Pancreas (tissue), 10 donors: ENCODE measurements at regions not wholly inside any gene's neighbourhood (a gene's known extent, or its start where the extent isn't known, plus 50 kb on each side); places are given as distances from the start of the nearest gene placed in this dataset.
A peak's percentile ranks its signal among the peaks of the same experiment; 100 is the strongest.

Experiments
- ATAC-seq, 4 donors: fragments of 200-7000 bp; cut with Tn5 transposase; one replicate each; pipeline versions ENCODE4 v1.8.0 to v1.9.1; 2020; ENCODE audit warnings: mild to moderate bottlenecking in 4 of 4, moderate library complexity in 4 of 4
- DNase-seq, 6 donors: peaks; one replicate each; pipeline ENCODE4 v3.0.0-alpha.2; 2020
- FAIRE-seq: peaks from 2 replicates; lab custom pipeline; 2012; peaks lifted over from hg19 to GRCh38; lab: Jason Lieb, UNC
- H3K27ac ChIP-seq, 4 donors: fragments of 200-600 bp; sonication (generic); 1 replicate in 3 of 4; 2 replicates in 1 of 4; pipeline versions ENCODE4 v1.5.0 to v1.8.0; 2020
- H3K27me3 ChIP-seq, 4 donors: fragments of 200-600 bp; one replicate each; pipeline ENCODE4 v1.8.0; 2021
- H3K36me3 ChIP-seq, 3 donors: fragments of 200-600 bp; sonication (generic) in 1 of 3; one replicate each; pipeline versions ENCODE4 v1.5.0 to v1.8.0; 2020 to 2021
- H3K4me1 ChIP-seq, 3 donors: fragments of 200-600 bp; one replicate each; pipeline ENCODE4 v1.8.0; 2021
- H3K4me3 ChIP-seq, 4 donors: fragments of 200-600 bp; sonication (generic) in 2 of 4; one replicate each; pipeline versions ENCODE4 v1.5.0 to v1.8.0; 2020 to 2021
- H3K9me3 ChIP-seq, 4 donors: fragments of 200-600 bp; one replicate each; pipeline ENCODE4 v1.8.0; 2021
- WGBS, 2 donors: extraction: QIAGEN DNeasy Blood & Tissue Kit; methylation state at CpG; one replicate each; pipeline ENCODE4 v1.1.7; 2013; 5-methylcytosine and 5-hydroxymethylcytosine counted together
- intact Hi-C, 3 donors: fragments of 100-400 bp; cut with DNase I; formaldehyde crosslinking; loops; one replicate each; pipeline versions ENCODE4 v1.11.1 to v1.14.2; 2022
- TF ChIP-seq, protein P1 (sequence below), 4 donors: fragments of 200-600 bp; sonication (generic) in 3 of 4; IDR thresholded peaks; one replicate each; pipeline versions ENCODE4 v1.5.0 to v1.8.0; 2021; ENCODE audit warnings: antibody characterized with exemption in 4 of 4
- donor health status: healthy with polysubstance abuse.
- donor health status: DM: no; HTN: no; CAD: no; lungs with moderate emphysema.
- donor health status: DM: no; HTN: no; CAD: no.
- donor health status: control.
- donor health status: control.
- donor health status: Bipolar disorder and iron deficiency.
- donor health status: DM: yes; HTN: yes; CAD: no.
- donor health status: DM: no; HTN: no; CAD: no.
- donor health status: DM: no; HTN: no; CAD: no.
- donor health status: DM: yes; HTN: yes; CAD: no.

DNA sequence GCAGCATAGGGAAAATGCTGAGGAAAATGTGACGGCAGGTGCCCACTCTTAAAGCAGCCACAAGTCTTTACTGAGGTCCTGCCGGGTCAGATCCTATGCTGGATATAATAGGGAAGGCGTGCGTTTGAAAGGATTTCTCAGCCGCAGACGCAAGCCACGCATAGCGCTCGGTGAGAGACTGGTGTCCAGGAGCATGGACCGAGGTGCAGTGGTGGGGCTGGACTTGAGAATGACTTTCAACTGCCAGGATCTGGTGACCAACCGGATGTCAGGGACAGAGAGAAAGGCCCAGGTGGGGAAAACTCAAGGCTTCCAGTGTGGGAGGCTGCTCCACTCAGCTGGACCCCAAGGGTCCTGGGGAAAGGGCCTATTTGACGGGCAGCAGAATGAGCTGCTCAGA lies 74.7 kb upstream of the INSIG1 start:
- DNase-seq = no peak
- 93 to 94% methylated on average over 12 of the region's 12 CpGs for WGBS, 2 donors
- FAIRE-seq = no peak
- intact Hi-C loops = no loop called here
- Histone ChIP-seq H3K27me3 (no peaks in the 10 kb centered on the region), H3K9me3 (no peaks in the 10 kb centered on the region), H3K27ac (peak overlapping the region in 3 of 4 donors; percentile 30 to 65 (median 44)), H3K4me3 (no peak overlapping the region), H3K36me3 (no peaks in the 10 kb centered on the region), H3K4me1 (peaks cover 38 to 47% (median 46%) of the 10 kb centered on the region in 3 donors)
- no peak for ATAC-seq
- TF ChIP-seq, protein P1, sequence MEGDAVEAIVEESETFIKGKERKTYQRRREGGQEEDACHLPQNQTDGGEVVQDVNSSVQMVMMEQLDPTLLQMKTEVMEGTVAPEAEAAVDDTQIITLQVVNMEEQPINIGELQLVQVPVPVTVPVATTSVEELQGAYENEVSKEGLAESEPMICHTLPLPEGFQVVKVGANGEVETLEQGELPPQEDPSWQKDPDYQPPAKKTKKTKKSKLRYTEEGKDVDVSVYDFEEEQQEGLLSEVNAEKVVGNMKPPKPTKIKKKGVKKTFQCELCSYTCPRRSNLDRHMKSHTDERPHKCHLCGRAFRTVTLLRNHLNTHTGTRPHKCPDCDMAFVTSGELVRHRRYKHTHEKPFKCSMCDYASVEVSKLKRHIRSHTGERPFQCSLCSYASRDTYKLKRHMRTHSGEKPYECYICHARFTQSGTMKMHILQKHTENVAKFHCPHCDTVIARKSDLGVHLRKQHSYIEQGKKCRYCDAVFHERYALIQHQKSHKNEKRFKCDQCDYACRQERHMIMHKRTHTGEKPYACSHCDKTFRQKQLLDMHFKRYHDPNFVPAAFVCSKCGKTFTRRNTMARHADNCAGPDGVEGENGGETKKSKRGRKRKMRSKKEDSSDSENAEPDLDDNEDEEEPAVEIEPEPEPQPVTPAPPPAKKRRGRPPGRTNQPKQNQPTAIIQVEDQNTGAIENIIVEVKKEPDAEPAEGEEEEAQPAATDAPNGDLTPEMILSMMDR (IDR thresholded peaks at IDR 0.05) = no peak

DNA sequence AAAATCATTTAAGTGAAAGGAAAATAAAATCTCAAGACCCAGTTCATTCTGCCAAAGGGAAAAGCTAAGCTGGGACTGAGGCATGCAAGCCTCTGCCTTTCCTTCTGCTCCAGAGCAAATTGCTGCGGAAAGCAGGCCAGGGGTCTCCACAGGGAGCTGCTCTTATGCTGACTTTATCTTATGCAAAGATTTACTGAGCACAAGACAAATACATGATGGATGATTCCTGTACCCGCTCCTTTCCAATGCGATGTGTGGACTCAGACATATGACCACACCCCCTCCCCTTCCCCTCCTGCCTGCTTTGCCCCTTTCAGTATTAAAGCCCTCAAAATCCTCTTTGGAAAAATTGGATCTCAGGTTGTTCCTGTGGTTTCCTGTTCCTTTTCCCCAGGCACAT lies 74.2 kb upstream of the INSIG1 start:
- H3K27me3 ChIP-seq = no peaks in the 10 kb centered on the region
- FAIRE-seq = no peak
- no peaks in the 10 kb centered on the region for H3K9me3 ChIP-seq
- no peak overlapping the region for H3K4me3 ChIP-seq
- TF ChIP-seq, protein P1 (IDR thresholded peaks at IDR 0.05) = no peak
- H3K27ac ChIP-seq = peak overlapping the region in 1 of 4 donors; percentile 44
- no peak for DNase-seq
- H3K4me1 ChIP-seq = peaks cover 38 to 50% (median 46%) of the 10 kb centered on the region in 3 donors
- no peaks in the 10 kb centered on the region for H3K36me3 ChIP-seq
- intact Hi-C loops = no loop called here
- ATAC-seq = no peak
- whole genome bisulfite sequencing, 2 donors = 59 to 70% methylated on average over 3 of the region's 3 CpGs

DNA sequence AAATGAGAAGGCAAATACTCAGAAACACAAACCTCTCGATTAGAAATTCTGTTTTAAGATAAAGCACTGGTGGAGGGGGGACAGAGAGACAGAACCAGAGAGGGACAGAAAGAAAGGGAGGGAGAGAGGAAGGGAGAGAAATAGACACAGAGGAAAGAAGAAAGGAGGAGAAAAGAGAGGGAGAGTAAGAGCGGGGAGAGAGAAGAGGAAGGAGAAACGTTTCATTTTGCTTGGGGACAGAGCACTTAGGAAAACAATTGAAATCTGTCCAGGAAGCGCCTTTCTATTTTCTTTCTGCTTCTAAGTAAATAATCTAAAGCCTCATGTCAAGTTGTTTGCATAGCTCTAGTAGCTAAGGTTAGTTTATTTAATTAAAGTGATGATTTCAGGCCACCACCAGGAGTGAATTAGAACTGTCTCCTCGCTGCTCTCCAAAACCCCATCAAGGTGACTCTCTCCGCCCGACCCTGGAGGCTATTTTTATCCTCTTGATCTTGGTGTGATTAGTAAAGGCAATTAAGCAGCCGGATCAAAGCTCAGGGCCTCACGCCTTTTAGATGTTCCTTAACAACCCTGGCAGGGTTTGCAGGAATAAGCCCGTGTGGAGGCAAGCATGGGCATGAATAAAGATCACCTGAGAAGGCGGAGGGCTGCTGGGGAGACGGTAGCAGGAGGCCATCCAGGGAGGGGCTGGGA lies 73.4 kb upstream of the INSIG1 start:
- H3K27ac ChIP-seq = peak overlapping the region in 2 of 4 donors; percentile 23 to 44
- peak in 2 of 4 donors; percentile 2 to 14 for ATAC-seq
- TF ChIP-seq, protein P1 (IDR thresholded peaks at IDR 0.05) = no peak
- H3K27me3 ChIP-seq = no peaks in the 10 kb centered on the region
- peak in 1 of 6 donors; percentile 55 for DNase-seq
- H3K36me3 ChIP-seq = no peaks in the 10 kb centered on the region
- H3K9me3 ChIP-seq = no peaks in the 10 kb centered on the region
- H3K4me1 ChIP-seq = peaks cover 38 to 50% (median 46%) of the 10 kb centered on the region in 3 donors
- 23 to 29% methylated on average over 12 of the region's 12 CpGs for WGBS, 2 donors
- intact Hi-C loops = no loop called here
- H3K4me3 ChIP-seq = no peak overlapping the region
- no peak for FAIRE-seq

DNA sequence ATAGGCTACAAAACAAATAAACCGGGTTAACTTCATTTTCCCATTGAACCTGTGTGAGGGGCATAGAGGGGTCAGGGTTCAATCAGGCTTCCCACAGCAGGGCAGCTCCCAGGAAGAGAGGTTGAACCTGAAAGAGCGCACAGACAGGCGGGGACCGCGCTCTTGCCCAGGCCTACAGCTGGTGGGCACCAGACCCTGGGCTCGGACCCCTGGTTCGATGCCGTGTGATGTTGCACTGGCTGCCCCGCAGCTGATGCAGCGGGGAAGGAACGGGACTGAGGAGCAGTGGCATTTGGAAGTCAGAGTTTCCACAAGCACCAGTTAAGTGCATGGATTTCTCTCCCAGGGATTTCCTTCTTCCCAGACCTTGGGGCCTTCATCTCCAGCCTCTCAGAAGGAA lies 72.6 kb upstream of the INSIG1 start:
- H3K9me3 ChIP-seq = no peaks in the 10 kb centered on the region
- no peaks in the 10 kb centered on the region for H3K27me3 ChIP-seq
- H3K4me1 ChIP-seq = peaks cover 35 to 47% (median 43%) of the 10 kb centered on the region in 3 donors
- WGBS, 2 donors = 83 to 91% methylated on average over 11 of the region's 11 CpGs
- no peak overlapping the region for H3K4me3 ChIP-seq
- ATAC-seq (no peak), DNase-seq (peak in 1 of 6 donors; percentile 49), FAIRE-seq (no peak)
- no peaks in the 10 kb centered on the region for H3K36me3 ChIP-seq
- intact Hi-C loops = no loop called here
- H3K27ac ChIP-seq = no peak overlapping the region
- TF ChIP-seq, protein P1 (IDR thresholded peaks at IDR 0.05) = no peak

DNA sequence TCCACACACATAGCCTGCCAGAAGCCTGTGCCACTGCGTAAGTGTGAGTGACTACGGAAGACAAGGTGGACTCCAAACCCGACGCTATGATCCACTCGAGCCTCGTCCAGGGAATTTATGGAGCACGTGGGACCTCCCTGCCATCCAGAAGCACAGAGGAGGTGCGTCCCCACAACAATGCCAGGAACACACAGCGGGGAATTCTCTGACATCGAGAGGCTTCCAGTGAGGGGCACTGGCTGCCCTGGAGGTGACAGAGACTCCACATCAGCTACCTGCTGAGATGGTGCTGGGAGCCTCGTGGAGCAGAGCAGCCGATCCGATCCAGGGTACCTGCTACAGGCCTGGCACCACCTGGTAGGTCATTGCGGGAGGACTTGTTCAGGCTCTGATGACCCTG lies 72.2 kb upstream of the INSIG1 start:
- ATAC-seq (no peak), FAIRE-seq (no peak), DNase-seq (peak in 2 of 6 donors; percentile 31 to 49)
- WGBS, 2 donors = 95 to 96% methylated on average over 14 of the region's 14 CpGs
- TF ChIP-seq, protein P1 (IDR thresholded peaks at IDR 0.05) = no peak
- intact Hi-C loops = no loop called here
- Histone ChIP-seq H3K4me1 (peaks cover 35 to 43% (median 38%) of the 10 kb centered on the region in 3 donors), H3K27ac (peak overlapping the region in 1 of 4 donors; percentile 62), H3K27me3 (no peaks in the 10 kb centered on the region), H3K36me3 (no peaks in the 10 kb centered on the region), H3K4me3 (no peak overlapping the region), H3K9me3 (no peaks in the 10 kb centered on the region)
